IPS-15b (cell line): ENCODE measurements at regions not wholly inside any gene's neighbourhood (a gene's known extent, or its start where the extent isn't known, plus 50 kb on each side); places are given as distances from the start of the nearest gene placed in this dataset.

Experiments
- H3K27me3 ChIP-seq: one replicate; pipeline ENCODE4 v1.6.1; 2013; ENCODE audit warnings: low read length; ENCODE audit not compliant: control insufficient read depth, insufficient read depth
- H3K36me3 ChIP-seq: one replicate; pipeline ENCODE4 v1.6.1; 2013; ENCODE audit warnings: low read length; ENCODE audit not compliant: control insufficient read depth, insufficient read depth
- H3K4me1 ChIP-seq: one replicate; pipeline ENCODE4 v1.6.1; 2013; ENCODE audit warnings: mild to moderate bottlenecking, low read length; ENCODE audit not compliant: control insufficient read depth, insufficient read depth
- H3K4me3 ChIP-seq: one replicate; pipeline ENCODE4 v1.5.1; 2013; ENCODE audit warnings: low read depth, low read length
- H3K9ac ChIP-seq: one replicate; pipeline ENCODE4 v1.6.1; 2013; ENCODE audit warnings: low read depth, mild to moderate bottlenecking, low read length
- H3K9me3 ChIP-seq: one replicate; pipeline ENCODE4 v1.6.1; 2013; ENCODE audit warnings: mild to moderate bottlenecking, low read length; ENCODE audit not compliant: control insufficient read depth, insufficient read depth

GRCh38 chr2:234666911-234667310 is 170.0 kb upstream of the ARL4C start:
- Histone ChIP-seq H3K27me3 (no peaks in the 10 kb centered on the region), H3K4me3 (no peak overlapping the region), H3K4me1 (peaks cover 2% of the 10 kb centered on the region)

GRCh38 chr2:234665304-234665703 is 168.4 kb upstream of the ARL4C start:
- H3K36me3 ChIP-seq, result no peaks in the 10 kb centered on the region
- H3K4me1 ChIP-seq, result no peaks in the 10 kb centered on the region
- H3K27me3 ChIP-seq, result no peaks in the 10 kb centered on the region
- H3K9me3 ChIP-seq, result peaks cover 17% of the 10 kb centered on the region
- H3K9ac ChIP-seq, result no peak overlapping the region
- H3K4me3 ChIP-seq, result no peak overlapping the region

More at GRCh38 chr2:234666911-234667310, 170.0 kb upstream of the ARL4C start:
- Histone ChIP-seq H3K36me3 (no peaks in the 10 kb centered on the region), H3K9me3 (peaks cover 17% of the 10 kb centered on the region), H3K9ac (no peak overlapping the region)

- H3K4me3 ChIP-seq, result no peak overlapping the region
- peaks cover 17% of the 10 kb centered on the region for H3K9me3 ChIP-seq
- no peaks in the 10 kb centered on the region for H3K4me1 ChIP-seq
- H3K9ac ChIP-seq, result no peak overlapping the region
- H3K27me3 ChIP-seq, result no peaks in the 10 kb centered on the region
- no peaks in the 10 kb centered on the region for H3K36me3 ChIP-seq
Measured at GRCh38 chr2:234661849-234662248, 165.0 kb upstream of the ARL4C start.

- Histone ChIP-seq H3K9me3 (peaks cover 17% of the 10 kb centered on the region), H3K4me1 (no peaks in the 10 kb centered on the region), H3K4me3 (no peak overlapping the region), H3K9ac (no peak overlapping the region), H3K36me3 (no peaks in the 10 kb centered on the region), H3K27me3 (no peaks in the 10 kb centered on the region)
Measured at GRCh38 chr2:234661175-234661574, 164.3 kb upstream of the ARL4C start.

- Histone ChIP-seq H3K27me3 (no peaks in the 10 kb centered on the region), H3K9ac (no peak overlapping the region), H3K9me3 (no peaks in the 10 kb centered on the region), H3K4me1 (no peaks in the 10 kb centered on the region), H3K4me3 (no peak overlapping the region), H3K36me3 (no peaks in the 10 kb centered on the region)
Measured at GRCh38 chr2:234655706-234656105, 158.8 kb upstream of the ARL4C start.

GRCh38 chr2:234650911-234651310 is 154.0 kb upstream of the ARL4C start:
- Histone ChIP-seq H3K36me3 (no peaks in the 10 kb centered on the region), H3K9me3 (no peaks in the 10 kb centered on the region), H3K4me3 (no peak overlapping the region)

GRCh38 chr2:234649951-234650350 is 153.1 kb upstream of the ARL4C start:
- no peaks in the 10 kb centered on the region for H3K27me3 ChIP-seq
- H3K4me1 ChIP-seq, result no peaks in the 10 kb centered on the region
- H3K9me3 ChIP-seq, result no peaks in the 10 kb centered on the region
- no peaks in the 10 kb centered on the region for H3K36me3 ChIP-seq
- no peak overlapping the region for H3K4me3 ChIP-seq
- H3K9ac ChIP-seq, result no peak overlapping the region

More at GRCh38 chr2:234650911-234651310, 154.0 kb upstream of the ARL4C start:
- Histone ChIP-seq H3K27me3 (no peaks in the 10 kb centered on the region), H3K4me1 (no peaks in the 10 kb centered on the region), H3K9ac (no peak overlapping the region)

- peaks cover 5% of the 10 kb centered on the region for H3K4me1 ChIP-seq
- H3K4me3 ChIP-seq, result no peak overlapping the region
- no peaks in the 10 kb centered on the region for H3K36me3 ChIP-seq
- no peak overlapping the region for H3K9ac ChIP-seq
- no peaks in the 10 kb centered on the region for H3K27me3 ChIP-seq
- H3K9me3 ChIP-seq, result no peaks in the 10 kb centered on the region
Measured at GRCh38 chr2:234643407-234643806, 146.5 kb upstream of the ARL4C start.

GRCh38 chr2:234641086-234641485 is 144.2 kb upstream of the ARL4C start:
- H3K36me3 ChIP-seq, result no peaks in the 10 kb centered on the region
- no peaks in the 10 kb centered on the region for H3K27me3 ChIP-seq
- no peaks in the 10 kb centered on the region for H3K9me3 ChIP-seq
- H3K4me1 ChIP-seq, result peaks cover 5% of the 10 kb centered on the region
- no peak overlapping the region for H3K9ac ChIP-seq
- H3K4me3 ChIP-seq, result no peak overlapping the region

GRCh38 chr2:234640657-234641056 is 143.8 kb upstream of the ARL4C start:
- H3K9me3 ChIP-seq, result no peaks in the 10 kb centered on the region
- H3K27me3 ChIP-seq, result no peaks in the 10 kb centered on the region
- no peak overlapping the region for H3K9ac ChIP-seq
- peaks cover 5% of the 10 kb centered on the region for H3K4me1 ChIP-seq
- H3K4me3 ChIP-seq, result no peak overlapping the region
- H3K36me3 ChIP-seq, result no peaks in the 10 kb centered on the region

GRCh38 chr2:234638966-234639365 is 142.1 kb upstream of the ARL4C start:
- Histone ChIP-seq H3K9ac (no peak overlapping the region), H3K27me3 (no peaks in the 10 kb centered on the region), H3K4me3 (no peak overlapping the region), H3K4me1 (peaks cover 5% of the 10 kb centered on the region), H3K9me3 (no peaks in the 10 kb centered on the region), H3K36me3 (no peaks in the 10 kb centered on the region)

- Histone ChIP-seq H3K36me3 (no peaks in the 10 kb centered on the region), H3K27me3 (no peaks in the 10 kb centered on the region), H3K4me3 (no peak overlapping the region)
Measured at GRCh38 chr2:234635284-234635683, 138.4 kb upstream of the ARL4C start.

More at GRCh38 chr2:234635284-234635683, 138.4 kb upstream of the ARL4C start:
- Histone ChIP-seq H3K4me1 (peaks cover 12% of the 10 kb centered on the region), H3K9ac (no peak overlapping the region), H3K9me3 (no peaks in the 10 kb centered on the region)
